GM19455 (cell line): ENCODE measurements at regions not wholly inside any gene's neighbourhood (a gene's known extent, or its start where the extent isn't known, plus 50 kb on each side); places are given as distances from the start of the nearest gene placed in this dataset.
"Not testable (repeated sequence)": the region's sequence is repeated elsewhere in the genome, so short reads cannot be mapped to it uniquely, and the experiment has no call there.

Experiments
- ATAC-seq: cut with Tn5 transposase; IDR thresholded peaks from one replicate; pipeline ENCODE4 v1.9.1; 2021; ENCODE audit not compliant: unreplicated experiment

GRCh38 chr14:105706701-105707019 is 180.3 kb downstream of the TMEM121 start:
- ATAC-seq: not testable (repeated sequence)

DNA sequence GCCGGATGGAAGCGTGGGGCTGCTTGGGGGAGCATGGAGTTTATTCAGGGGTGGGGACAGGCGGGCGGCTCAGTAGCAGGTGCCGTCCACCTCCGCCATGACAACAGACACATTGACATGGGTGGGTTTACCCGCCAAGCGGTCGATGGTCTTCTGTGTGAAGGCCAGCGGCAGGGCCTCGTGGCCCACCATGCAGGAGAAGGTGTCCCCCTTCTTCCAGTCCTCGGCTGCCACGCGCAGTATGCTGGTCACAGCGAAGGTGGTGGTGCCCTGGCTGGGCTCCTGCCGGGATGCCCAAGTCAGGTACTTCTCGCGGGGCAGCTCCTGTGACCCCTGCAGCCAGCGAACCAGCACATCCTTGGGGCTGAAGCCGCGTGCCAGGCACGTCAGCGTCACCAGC is 180.7 kb downstream of the TMEM121 start:
- not testable (repeated sequence) for ATAC-seq

- not testable (repeated sequence) for ATAC-seq
These were observed 181.4 kb downstream of the TMEM121 start for GRCh38 chr14:105707723-105708151.

DNA sequence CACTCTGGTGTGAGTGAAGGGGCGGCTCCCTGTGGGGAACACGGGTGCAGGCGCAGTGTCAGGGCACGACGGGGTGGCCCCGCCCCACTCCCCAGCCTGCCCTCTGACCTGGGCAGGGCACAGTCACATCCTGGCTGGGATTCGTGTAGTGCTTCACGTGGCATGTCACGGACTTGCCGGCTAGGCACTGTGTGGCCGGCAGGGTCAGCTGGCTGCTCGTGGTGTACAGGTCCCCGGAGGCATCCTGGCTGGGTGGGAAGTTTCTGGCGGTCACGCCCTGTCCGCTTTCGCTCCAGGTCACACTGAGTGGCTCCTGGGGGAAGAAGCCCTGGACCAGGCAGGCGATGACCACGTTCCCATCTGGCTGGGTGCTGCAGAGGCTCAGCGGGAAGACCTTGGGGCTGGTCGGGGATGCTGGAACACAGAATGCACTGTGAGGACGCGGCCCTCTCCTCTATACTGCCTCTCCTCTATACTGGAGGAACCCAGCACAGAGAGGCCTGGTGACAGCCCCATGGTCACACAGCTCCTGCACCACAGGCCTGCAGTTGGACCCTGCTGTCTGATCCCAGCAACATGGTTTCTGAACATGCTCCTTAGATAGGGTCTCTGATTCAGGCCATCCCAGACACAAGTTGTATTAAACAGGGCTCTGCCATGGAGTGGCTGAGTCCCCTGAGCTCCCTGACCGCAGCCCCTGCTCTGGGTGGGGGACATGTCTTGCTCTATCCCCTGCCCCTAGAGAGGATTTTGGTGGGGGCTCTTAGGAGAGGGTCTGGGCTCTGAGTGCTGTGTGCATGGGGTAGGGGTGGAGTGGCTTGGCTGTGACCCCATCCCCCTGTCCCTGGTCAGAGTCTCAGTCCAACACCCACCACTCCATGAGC is 182.1 kb downstream of the TMEM121 start:
- not testable (repeated sequence) for ATAC-seq

GRCh38 chr14:105709281-105710118 is 183.1 kb downstream of the TMEM121 start:
- ATAC-seq: no peak

DNA sequence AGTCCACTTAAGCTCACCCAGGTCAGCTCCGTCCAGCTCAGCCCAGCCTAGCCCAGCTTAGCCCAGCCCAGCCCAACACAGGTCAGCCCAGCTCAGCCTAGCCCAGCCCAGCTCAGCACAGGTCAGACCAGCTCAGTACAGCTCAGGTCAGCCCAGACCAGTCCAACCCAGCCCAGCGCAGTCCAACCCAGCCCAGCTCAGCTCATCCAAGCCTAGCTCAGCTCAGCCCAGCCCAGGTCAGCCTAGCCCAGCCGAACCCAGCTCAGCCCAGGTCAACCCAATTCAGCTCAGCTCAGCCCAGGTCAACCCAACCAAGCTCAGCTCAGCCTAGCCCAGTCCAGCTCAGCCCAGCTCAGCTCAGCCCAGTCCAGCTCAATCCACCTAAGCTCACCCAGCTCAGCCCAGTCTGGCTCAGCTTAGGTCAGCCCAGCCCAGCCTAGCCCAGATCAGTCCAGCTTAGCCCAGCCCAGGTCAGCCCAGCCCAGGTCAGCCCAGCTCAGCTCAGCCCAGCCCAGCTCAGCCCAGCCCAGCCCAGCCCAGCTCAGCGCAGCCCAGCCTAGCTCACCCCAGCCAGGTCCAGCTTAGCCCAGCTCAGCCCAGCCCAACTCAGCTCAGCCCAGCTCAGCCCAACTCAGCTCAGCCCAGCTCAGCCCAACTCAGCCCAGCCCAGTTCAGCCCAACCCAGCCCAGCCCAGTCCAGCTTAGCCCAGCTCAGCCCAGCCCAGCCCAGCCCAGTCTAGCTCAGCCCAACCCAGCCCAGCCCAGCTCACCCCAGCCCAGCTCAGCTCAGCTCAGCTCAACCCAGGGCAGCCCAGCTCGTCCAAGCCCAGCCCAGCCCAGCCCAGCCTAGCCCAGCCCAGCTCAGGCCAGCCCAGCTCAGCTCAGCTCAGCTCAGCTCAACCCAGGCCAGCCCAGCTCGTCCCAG is 184.0 kb downstream of the TMEM121 start:
- ATAC-seq: no peak

GRCh38 chr14:105711044-105711620 is 184.7 kb downstream of the TMEM121 start:
- no peak for ATAC-seq

DNA sequence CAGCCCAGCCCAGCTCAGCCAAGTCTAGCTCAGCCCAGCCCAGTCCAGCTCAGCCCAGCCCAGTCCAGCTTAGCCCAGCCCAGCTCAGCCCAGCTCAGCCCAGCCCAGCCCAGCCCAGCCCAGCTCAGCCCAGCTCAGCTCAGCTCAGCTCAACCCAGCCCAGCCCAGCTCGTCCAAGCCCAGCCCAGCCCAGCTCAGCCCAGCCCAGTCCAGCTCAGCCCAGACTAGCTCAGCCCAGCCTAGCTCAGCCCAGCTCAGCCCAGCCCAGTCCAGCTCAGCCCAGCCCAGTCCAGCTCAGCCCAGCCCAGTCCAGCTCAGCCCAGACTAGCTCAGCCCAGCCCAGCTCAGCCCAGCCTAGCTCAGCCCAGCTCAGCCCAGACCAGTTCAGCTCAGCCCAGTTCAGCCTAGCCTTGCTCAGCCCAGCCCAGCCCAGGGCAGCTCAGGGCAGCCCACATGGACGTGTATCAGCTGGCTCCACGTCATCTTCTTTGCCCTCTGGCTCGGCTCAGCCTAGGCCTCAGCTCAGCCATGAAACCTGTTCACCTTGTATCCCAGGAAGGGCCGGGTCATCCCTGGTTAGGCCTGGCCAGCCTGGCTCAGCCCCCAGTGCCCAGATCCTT is 185.6 kb downstream of the TMEM121 start:
- ATAC-seq: no peak

DNA sequence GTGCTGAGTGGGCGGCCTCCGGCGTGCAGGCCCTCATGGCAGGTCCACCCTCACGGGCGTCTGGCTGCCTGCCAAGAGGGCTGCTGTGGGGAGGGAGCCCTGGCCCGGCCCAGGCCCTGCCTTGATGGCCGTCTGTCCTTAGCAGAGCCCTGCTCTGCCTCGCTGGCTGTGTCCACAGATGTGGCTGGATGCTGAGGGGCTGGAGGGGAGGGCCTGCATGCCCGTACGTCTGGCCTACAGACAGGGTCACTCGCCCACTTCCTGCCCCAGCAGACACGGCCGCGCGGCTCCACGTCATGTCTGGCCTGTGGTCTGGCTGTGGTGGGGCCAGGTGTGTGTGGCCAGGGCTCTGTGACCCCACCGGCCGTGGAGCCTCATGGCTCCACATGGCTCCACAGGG is 186.3 kb downstream of the TMEM121 start:
- ATAC-seq: not testable (repeated sequence)

GRCh38 chr14:105713160-105713559 is 186.8 kb downstream of the TMEM121 start:
- ATAC-seq: not testable (repeated sequence)

DNA sequence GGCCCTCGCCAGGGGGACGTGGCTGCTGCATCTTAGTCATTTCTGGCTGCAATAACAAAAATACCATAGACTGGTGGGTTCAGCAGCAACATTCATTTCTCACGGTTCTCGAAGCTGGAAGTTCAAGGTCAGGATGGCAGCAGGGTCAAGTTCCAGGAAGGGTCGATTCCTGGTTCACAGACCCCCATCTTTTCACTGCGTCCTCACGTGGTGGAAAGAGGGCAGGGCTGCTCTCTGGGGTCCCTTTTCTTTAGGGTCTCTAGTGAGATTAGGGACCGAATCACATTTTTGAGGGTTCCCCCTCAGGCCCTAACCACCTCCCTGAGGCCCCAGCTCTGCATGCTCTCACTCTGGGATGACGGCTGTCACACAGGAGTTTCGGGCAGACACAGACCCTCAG is 187.5 kb downstream of the TMEM121 start:
- not testable (repeated sequence) for ATAC-seq

GRCh38 chr14:105718787-105719186 is 192.4 kb downstream of the TMEM121 start:
- not testable (repeated sequence) for ATAC-seq

GRCh38 chr14:105720106-105720505 is 193.7 kb downstream of the TMEM121 start:
- not testable (repeated sequence) for ATAC-seq

- ATAC-seq: not testable (repeated sequence)
These were observed 194.6 kb downstream of the TMEM121 start for GRCh38 chr14:105720852-105721601.

GRCh38 chr14:105721602-105721970 is 195.2 kb downstream of the TMEM121 start:
- not testable (repeated sequence) for ATAC-seq

- not testable (repeated sequence) for ATAC-seq
These were observed 195.8 kb downstream of the TMEM121 start for GRCh38 chr14:105721996-105722709.

DNA sequence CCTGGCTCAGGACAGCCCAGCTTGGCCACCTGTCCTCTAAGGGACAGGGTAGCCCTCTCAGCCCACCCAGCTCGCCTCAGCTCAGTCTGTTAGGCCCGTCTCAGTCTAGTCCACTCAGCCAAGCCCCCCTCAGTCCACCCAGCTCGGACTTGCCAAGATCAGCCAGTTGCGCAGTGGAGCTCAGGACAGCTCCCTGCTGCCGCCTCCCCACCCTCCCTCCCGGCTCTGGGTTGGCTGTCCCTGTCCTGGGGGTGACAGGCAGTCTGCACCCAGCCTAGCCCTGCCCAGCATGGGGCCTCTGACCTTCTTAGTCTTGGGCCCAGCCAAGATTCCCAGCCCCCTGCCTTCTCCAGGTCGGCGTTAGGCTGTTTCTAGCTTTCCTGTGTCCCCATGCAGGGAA is 196.9 kb downstream of the TMEM121 start:
- ATAC-seq: not testable (repeated sequence)

GRCh38 chr14:105723776-105724175 is 197.4 kb downstream of the TMEM121 start:
- ATAC-seq: not testable (repeated sequence)
